ENCODE measurements at regions not wholly inside any gene's neighbourhood (a gene's known extent, or its start where the extent isn't known, plus 50 kb on each side); places are given as distances from the start of the nearest gene placed in this dataset.
A peak's percentile ranks its signal among the peaks of the same experiment; 100 is the strongest.

DNA sequence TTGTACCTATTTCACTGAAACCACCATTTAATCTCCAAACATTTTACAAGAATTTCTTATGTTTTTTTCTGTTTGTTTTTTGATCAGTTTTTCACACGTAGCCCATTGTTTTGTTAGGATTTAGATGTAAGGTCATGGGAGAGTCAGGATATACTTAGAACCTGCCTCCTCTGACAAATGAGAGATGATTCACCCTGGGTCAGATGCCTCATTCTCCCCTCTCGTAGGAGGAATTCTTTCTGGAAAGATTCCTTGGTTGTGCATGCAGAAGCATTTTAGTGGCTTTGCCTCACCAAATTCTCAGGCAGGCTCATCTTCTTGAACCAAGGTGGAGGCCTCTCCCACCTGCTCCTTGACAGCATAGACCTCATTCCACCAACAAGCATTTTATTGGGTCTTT is 599.3 kb downstream of the SPRY1 start (continued):
- TF ChIP-seq, protein P1, sequence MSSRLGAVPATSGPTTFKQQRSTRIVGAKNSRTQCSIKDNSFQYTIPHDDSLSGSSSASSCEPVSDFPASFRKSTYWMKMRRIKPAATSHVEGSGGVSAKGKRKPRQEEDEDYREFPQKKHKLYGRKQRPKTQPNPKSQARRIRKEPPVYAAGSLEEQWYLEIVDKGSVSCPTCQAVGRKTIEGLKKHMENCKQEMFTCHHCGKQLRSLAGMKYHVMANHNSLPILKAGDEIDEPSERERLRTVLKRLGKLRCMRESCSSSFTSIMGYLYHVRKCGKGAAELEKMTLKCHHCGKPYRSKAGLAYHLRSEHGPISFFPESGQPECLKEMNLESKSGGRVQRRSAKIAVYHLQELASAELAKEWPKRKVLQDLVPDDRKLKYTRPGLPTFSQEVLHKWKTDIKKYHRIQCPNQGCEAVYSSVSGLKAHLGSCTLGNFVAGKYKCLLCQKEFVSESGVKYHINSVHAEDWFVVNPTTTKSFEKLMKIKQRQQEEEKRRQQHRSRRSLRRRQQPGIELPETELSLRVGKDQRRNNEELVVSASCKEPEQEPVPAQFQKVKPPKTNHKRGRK (CRISPR knock-in tag; IDR thresholded peaks at IDR 0.05; ENCODE audit: borderline replicate concordance), result no peak
- TF ChIP-seq, protein P2, sequence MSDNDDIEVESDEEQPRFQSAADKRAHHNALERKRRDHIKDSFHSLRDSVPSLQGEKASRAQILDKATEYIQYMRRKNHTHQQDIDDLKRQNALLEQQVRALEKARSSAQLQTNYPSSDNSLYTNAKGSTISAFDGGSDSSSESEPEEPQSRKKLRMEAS (CRISPR knock-in tag; IDR thresholded peaks at IDR 0.05), result no peak
- no peak for TF ChIP-seq ESRRA (CRISPR knock-in tag; IDR thresholded peaks at IDR 0.05; ENCODE audit: borderline replicate concordance)
- TF ChIP-seq, protein P3, sequence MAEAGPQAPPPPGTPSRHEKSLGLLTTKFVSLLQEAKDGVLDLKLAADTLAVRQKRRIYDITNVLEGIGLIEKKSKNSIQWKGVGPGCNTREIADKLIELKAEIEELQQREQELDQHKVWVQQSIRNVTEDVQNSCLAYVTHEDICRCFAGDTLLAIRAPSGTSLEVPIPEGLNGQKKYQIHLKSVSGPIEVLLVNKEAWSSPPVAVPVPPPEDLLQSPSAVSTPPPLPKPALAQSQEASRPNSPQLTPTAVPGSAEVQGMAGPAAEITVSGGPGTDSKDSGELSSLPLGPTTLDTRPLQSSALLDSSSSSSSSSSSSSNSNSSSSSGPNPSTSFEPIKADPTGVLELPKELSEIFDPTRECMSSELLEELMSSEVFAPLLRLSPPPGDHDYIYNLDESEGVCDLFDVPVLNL (CRISPR knock-in tag; IDR thresholded peaks at IDR 0.05; ENCODE audit: borderline replicate concordance, low read depth), result no peak
- TF ChIP-seq, protein P4, sequence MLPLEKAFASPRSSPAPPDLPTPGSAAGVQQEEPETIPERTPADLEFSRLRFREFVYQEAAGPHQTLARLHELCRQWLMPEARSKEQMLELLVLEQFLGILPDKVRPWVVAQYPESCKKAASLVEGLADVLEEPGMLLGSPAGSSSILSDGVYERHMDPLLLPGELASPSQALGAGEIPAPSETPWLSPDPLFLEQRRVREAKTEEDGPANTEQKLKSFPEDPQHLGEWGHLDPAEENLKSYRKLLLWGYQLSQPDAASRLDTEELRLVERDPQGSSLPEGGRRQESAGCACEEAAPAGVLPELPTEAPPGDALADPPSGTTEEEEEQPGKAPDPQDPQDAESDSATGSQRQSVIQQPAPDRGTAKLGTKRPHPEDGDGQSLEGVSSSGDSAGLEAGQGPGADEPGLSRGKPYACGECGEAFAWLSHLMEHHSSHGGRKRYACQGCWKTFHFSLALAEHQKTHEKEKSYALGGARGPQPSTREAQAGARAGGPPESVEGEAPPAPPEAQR (CRISPR knock-in tag; IDR thresholded peaks at IDR 0.05), result no peak
- no peak for TF ChIP-seq HMGA2 (CRISPR knock-in tag; IDR thresholded peaks at IDR 0.05)
- no peak for TF ChIP-seq JUN (CRISPR knock-in tag; IDR thresholded peaks at IDR 0.05)
- TF ChIP-seq, protein P5, sequence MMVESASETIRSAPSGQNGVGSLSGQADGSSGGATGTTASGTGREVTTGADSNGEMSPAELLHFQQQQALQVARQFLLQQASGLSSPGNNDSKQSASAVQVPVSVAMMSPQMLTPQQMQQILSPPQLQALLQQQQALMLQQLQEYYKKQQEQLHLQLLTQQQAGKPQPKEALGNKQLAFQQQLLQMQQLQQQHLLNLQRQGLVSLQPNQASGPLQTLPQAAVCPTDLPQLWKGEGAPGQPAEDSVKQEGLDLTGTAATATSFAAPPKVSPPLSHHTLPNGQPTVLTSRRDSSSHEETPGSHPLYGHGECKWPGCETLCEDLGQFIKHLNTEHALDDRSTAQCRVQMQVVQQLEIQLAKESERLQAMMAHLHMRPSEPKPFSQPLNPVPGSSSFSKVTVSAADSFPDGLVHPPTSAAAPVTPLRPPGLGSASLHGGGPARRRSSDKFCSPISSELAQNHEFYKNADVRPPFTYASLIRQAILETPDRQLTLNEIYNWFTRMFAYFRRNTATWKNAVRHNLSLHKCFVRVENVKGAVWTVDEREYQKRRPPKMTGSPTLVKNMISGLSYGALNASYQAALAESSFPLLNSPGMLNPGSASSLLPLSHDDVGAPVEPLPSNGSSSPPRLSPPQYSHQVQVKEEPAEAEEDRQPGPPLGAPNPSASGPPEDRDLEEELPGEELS (CRISPR knock-in tag; IDR thresholded peaks at IDR 0.05), result no peak
- TF ChIP-seq MYBL2 (CRISPR knock-in tag; IDR thresholded peaks at IDR 0.05), result no peak

DNA sequence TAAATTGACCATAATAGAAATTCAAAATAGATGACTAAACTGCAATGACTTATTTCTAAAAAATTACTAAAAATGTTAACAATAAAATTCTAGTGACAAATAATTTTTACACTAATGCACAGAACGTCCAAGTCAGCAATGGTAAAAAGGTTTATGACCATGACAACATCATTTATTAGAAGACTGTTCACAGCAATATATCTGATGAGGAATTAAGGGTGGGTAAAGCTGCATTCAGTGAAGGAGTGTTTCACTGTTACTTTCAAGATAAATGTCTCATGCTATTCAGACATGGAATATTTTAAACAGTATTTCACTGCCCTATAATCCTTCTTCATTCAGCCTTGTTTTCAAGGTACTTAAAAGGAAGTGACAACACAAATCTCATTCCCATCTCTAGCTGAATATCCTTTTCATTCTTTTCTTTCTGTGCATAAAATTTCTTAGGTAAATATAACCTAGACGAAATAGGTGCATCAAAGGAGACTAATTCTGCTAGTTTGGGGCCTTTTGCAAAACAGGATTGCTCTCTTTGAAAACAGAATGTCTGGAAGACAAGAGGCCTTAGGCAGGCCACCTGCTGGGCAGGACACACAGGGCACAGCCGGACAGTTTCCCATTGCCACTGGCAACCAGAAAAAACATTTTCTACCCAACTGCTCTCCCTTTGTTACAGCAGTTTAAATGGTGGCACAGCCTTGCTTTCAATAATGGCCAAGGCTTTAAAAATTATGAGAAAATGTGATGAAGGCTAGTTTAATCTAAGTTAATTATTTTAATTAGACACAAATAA is 600.3 kb downstream of the SPRY1 start:
- peaks cover 5% of the 10 kb centered on the region for H3K36me3 Mint-ChIP-seq
- H3K27ac Mint-ChIP-seq, result no peak overlapping the region
- peaks cover 12% of the 10 kb centered on the region for H3K9me3 Mint-ChIP-seq
- ATAC-seq (peak; percentile 48; the same call in 1 of the 2 replicates), DNase-seq (ENCODE audit: low spot score) (no peak)
- CTCF ChIA-PET, result no interaction called here
- POLR2A ChIA-PET, result no interaction called here
- H3K27me3 Mint-ChIP-seq (ENCODE audit: low read depth), result no peaks in the 10 kb centered on the region
- no peak overlapping the region for H3K4me3 Mint-ChIP-seq
- peaks cover 4% of the 10 kb centered on the region; the same call in 1 of the 2 replicates for H3K4me1 Mint-ChIP-seq
- TF ChIP-seq, protein P6, sequence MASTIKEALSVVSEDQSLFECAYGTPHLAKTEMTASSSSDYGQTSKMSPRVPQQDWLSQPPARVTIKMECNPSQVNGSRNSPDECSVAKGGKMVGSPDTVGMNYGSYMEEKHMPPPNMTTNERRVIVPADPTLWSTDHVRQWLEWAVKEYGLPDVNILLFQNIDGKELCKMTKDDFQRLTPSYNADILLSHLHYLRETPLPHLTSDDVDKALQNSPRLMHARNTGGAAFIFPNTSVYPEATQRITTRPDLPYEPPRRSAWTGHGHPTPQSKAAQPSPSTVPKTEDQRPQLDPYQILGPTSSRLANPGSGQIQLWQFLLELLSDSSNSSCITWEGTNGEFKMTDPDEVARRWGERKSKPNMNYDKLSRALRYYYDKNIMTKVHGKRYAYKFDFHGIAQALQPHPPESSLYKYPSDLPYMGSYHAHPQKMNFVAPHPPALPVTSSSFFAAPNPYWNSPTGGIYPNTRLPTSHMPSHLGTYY (CRISPR knock-in tag; IDR thresholded peaks at IDR 0.05), result no peak
- TF ChIP-seq RORB (CRISPR knock-in tag; IDR thresholded peaks at IDR 0.05) (no peak), TEAD4 (CRISPR knock-in tag; IDR thresholded peaks at IDR 0.05) (no peak), NR2C2 (CRISPR knock-in tag; IDR thresholded peaks at IDR 0.05) (no peak), NR1H2 (CRISPR knock-in tag; IDR thresholded peaks at IDR 0.05) (no peak), SP1 (CRISPR knock-in tag; conservative IDR thresholded peaks at IDR 0.05) (no peak), ZNF416 (CRISPR knock-in tag; IDR thresholded peaks at IDR 0.05) (no peak), NFATC4 (CRISPR knock-in tag; IDR thresholded peaks at IDR 0.05) (no peak), ZNF423 (CRISPR knock-in tag; IDR thresholded peaks at IDR 0.05) (no peak)
- TF ChIP-seq, protein P7, sequence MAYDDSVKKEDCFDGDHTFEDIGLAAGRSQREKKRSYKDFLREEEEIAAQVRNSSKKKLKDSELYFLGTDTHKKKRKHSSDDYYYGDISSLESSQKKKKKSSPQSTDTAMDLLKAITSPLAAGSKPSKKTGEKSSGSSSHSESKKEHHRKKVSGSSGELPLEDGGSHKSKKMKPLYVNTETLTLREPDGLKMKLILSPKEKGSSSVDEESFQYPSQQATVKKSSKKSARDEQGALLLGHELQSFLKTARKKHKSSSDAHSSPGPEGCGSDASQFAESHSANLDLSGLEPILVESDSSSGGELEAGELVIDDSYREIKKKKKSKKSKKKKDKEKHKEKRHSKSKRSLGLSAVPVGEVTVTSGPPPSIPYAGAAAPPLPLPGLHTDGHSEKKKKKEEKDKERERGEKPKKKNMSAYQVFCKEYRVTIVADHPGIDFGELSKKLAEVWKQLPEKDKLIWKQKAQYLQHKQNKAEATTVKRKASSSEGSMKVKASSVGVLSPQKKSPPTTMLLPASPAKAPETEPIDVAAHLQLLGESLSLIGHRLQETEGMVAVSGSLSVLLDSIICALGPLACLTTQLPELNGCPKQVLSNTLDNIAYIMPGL (CRISPR knock-in tag; IDR thresholded peaks at IDR 0.05), result no peak
- TF ChIP-seq, protein P8, sequence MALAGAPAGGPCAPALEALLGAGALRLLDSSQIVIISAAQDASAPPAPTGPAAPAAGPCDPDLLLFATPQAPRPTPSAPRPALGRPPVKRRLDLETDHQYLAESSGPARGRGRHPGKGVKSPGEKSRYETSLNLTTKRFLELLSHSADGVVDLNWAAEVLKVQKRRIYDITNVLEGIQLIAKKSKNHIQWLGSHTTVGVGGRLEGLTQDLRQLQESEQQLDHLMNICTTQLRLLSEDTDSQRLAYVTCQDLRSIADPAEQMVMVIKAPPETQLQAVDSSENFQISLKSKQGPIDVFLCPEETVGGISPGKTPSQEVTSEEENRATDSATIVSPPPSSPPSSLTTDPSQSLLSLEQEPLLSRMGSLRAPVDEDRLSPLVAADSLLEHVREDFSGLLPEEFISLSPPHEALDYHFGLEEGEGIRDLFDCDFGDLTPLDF (CRISPR knock-in tag; IDR thresholded peaks at IDR 0.05), result no peak
- TF ChIP-seq, protein P9, sequence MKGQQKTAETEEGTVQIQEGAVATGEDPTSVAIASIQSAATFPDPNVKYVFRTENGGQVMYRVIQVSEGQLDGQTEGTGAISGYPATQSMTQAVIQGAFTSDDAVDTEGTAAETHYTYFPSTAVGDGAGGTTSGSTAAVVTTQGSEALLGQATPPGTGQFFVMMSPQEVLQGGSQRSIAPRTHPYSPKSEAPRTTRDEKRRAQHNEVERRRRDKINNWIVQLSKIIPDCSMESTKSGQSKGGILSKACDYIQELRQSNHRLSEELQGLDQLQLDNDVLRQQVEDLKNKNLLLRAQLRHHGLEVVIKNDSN (CRISPR knock-in tag; IDR thresholded peaks at IDR 0.05), result no peak
- TF ChIP-seq, protein P10, sequence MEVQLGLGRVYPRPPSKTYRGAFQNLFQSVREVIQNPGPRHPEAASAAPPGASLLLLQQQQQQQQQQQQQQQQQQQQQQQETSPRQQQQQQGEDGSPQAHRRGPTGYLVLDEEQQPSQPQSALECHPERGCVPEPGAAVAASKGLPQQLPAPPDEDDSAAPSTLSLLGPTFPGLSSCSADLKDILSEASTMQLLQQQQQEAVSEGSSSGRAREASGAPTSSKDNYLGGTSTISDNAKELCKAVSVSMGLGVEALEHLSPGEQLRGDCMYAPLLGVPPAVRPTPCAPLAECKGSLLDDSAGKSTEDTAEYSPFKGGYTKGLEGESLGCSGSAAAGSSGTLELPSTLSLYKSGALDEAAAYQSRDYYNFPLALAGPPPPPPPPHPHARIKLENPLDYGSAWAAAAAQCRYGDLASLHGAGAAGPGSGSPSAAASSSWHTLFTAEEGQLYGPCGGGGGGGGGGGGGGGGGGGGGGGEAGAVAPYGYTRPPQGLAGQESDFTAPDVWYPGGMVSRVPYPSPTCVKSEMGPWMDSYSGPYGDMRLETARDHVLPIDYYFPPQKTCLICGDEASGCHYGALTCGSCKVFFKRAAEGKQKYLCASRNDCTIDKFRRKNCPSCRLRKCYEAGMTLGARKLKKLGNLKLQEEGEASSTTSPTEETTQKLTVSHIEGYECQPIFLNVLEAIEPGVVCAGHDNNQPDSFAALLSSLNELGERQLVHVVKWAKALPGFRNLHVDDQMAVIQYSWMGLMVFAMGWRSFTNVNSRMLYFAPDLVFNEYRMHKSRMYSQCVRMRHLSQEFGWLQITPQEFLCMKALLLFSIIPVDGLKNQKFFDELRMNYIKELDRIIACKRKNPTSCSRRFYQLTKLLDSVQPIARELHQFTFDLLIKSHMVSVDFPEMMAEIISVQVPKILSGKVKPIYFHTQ (CRISPR knock-in tag; IDR thresholded peaks at IDR 0.05), result no peak

All from WTC11 (cell line).